HCT116 (cell line): ENCODE measurements at regions not wholly inside any gene's neighbourhood (a gene's known extent, or its start where the extent isn't known, plus 50 kb on each side); places are given as distances from the start of the nearest gene placed in this dataset.

Experiments used
- ATAC-seq: fragments of 200-7000 bp; cut with Tn5 transposase; 2 replicates; pipeline ENCODE4 v1.9.1; 2020; ENCODE audit warnings: mild to moderate bottlenecking, moderate library complexity
- BruUV-seq: library from RNA; stranded (reverse); fragments of 400-500 nt; replicated peaks from 2 replicates; lab custom pipeline; 2021; lab: Mats Ljungman, UMichigan
- CTCF ChIA-PET: fragments of 300-600 bp; sonication (Branson Sonifier 250); formaldehyde crosslinking; loops from one replicate; lab custom pipeline; 2021; ENCODE audit warnings: antibody characterized with exemption; lab: Charles Lee
- POLR2A ChIA-PET: fragments of 300-600, 350-600 bp; sonication (Branson Sonifier 250); formaldehyde crosslinking; loops from one replicate; lab custom pipeline; 2021; ENCODE audit warnings: antibody characterized with exemption; lab: Charles Lee
- RAD21 ChIA-PET, 2 experiments: fragments of 300-600 bp; sonication (Branson Sonifier 250); formaldehyde crosslinking; loops; one replicate each; lab custom pipeline; 2023; ENCODE audit warnings: low total read pairs in 2 of 2; ENCODE audit not compliant: uncharacterized antibody in 2 of 2, unreplicated experiment in 2 of 2, low non-redundant PET in 1 of 2; lab: Charles Lee
- DNase-seq: peaks from one replicate; pipeline ENCODE4 v3.0.0-alpha.2; 2010; ENCODE audit warnings: low read depth, low spot score
- H2AFZ ChIP-seq: fragments of 200-600 bp; shearing (Covaris generic), sonication (generic); 2 replicates; pipeline ENCODE4 v1.6.1; 2017; ENCODE audit warnings: low read depth, mixed run types, mixed read lengths, antibody characterized with exemption, low read length; ENCODE audit not compliant: poor library complexity, severe bottlenecking
- H3K27ac ChIP-seq: 2 replicates; pipeline ENCODE4 v1.5.1; 2012; ENCODE audit warnings: low read depth, low read length
- H3K27me3 ChIP-seq: fragments of 200-600 bp; sonication (generic); 2 replicates; pipeline ENCODE4 v1.6.1; 2016; ENCODE audit warnings: mixed run types, low read length, mixed read lengths; ENCODE audit not compliant: insufficient read depth
- H3K36me3 ChIP-seq, 2 experiments: fragments of 200-500 bp in 1 of 2; fragments of 200-600 bp in 1 of 2; sonication (Bioruptor generic) in 1 of 2; sonication (generic) in 1 of 2; 2 replicates each; pipeline versions ENCODE4 v1.5.1 to v1.6.1; 2014 to 2016; ENCODE audit warnings: low read length in 2 of 2, inconsistent platforms in 1 of 2, mixed read lengths in 1 of 2, mixed run types in 1 of 2; ENCODE audit not compliant: insufficient read depth in 2 of 2, control insufficient read depth in 1 of 2
- H3K4me1 ChIP-seq, 2 experiments: fragments of 200-600 bp in 1 of 2; sonication (generic) in 1 of 2; 2 replicates each; pipeline versions ENCODE4 v1.5.1 to v1.6.1; 2012 to 2017; ENCODE audit warnings: low read length in 2 of 2, inconsistent platforms in 1 of 2, mild to moderate bottlenecking in 1 of 2, mixed read lengths in 1 of 2, mixed run types in 1 of 2, moderate library complexity in 1 of 2; ENCODE audit not compliant: insufficient read depth in 2 of 2, control insufficient read depth in 1 of 2
- H3K4me2 ChIP-seq: fragments of 200-600 bp; sonication (generic); 2 replicates; pipeline ENCODE4 v1.6.1; 2017; ENCODE audit warnings: mixed run types, low read length, mixed read lengths
- H3K4me3 ChIP-seq, 2 experiments: fragments of 200-600 bp in 1 of 2; sonication (generic) in 1 of 2; replicated peaks in 1 of 2; 2 replicates each; pipeline ENCODE4 v1.5.1; 2011 to 2016; ENCODE audit warnings: low read length in 2 of 2, control low read depth in 1 of 2, low read depth in 1 of 2, mild to moderate bottlenecking in 1 of 2, mixed read lengths in 1 of 2, mixed run types in 1 of 2
- H3K79me2 ChIP-seq: fragments of 200-600 bp; sonication (generic); 2 replicates; pipeline ENCODE4 v1.6.1; 2017; ENCODE audit warnings: mild to moderate bottlenecking, mixed run types, low read length, moderate library complexity, mixed read lengths; ENCODE audit not compliant: insufficient read depth
- H3K9ac ChIP-seq: fragments of 200-600 bp; sonication (generic); 2 replicates; pipeline ENCODE4 v1.6.1; 2016; ENCODE audit warnings: low read length, mixed read lengths
- H3K9me2 ChIP-seq: fragments of 200-600 bp; sonication (generic), shearing (Covaris generic); 2 replicates; pipeline ENCODE4 v1.6.1; 2017; ENCODE audit warnings: mixed run types, mild to moderate bottlenecking, moderate library complexity; ENCODE audit not compliant: insufficient read depth
- H3K9me3 ChIP-seq, 2 experiments: fragments of 200-500 bp in 1 of 2; fragments of 200-600 bp in 1 of 2; sonication (Bioruptor generic) in 1 of 2; sonication (generic) in 1 of 2; 2 replicates each; pipeline ENCODE4 v1.6.1; 2014 to 2017; ENCODE audit warnings: low read length in 2 of 2, mixed read lengths in 2 of 2, inconsistent platforms in 1 of 2, low read depth in 1 of 2, mild to moderate bottlenecking in 1 of 2, mixed run types in 1 of 2, moderate library complexity in 1 of 2; ENCODE audit not compliant: control insufficient read depth in 1 of 2, insufficient read depth in 1 of 2
- H4K20me1 ChIP-seq: fragments of 200-600 bp; sonication (generic), shearing (Covaris generic); 2 replicates; pipeline ENCODE4 v1.6.1; 2017; ENCODE audit warnings: mixed run types, mild to moderate bottlenecking, moderate library complexity; ENCODE audit not compliant: insufficient read depth
- ATF3 ChIP-seq: IDR thresholded peaks from 2 replicates; pipeline ENCODE4 v1.6.1; 2012
- CBX3 ChIP-seq: IDR thresholded peaks from 2 replicates; pipeline ENCODE4 v1.6.1; 2012; ENCODE audit warnings: low read depth
- CEBPB ChIP-seq: IDR thresholded peaks from 2 replicates; pipeline ENCODE4 v1.6.1; 2012; ENCODE audit warnings: low read depth
- CTCF ChIP-seq, 3 experiments: fragments of 200-600 bp in 1 of 3; sonication (generic) in 1 of 3; IDR thresholded peaks in 2 of 3; conservative IDR thresholded peaks in 1 of 3; 2 replicates each; pipeline ENCODE4 v1.5.1; 2012 to 2017; ENCODE audit warnings: low read depth in 2 of 3, low read length in 2 of 3, antibody characterized with exemption in 1 of 3, borderline replicate concordance in 1 of 3, control low read depth in 1 of 3, mild to moderate bottlenecking in 1 of 3, mixed read lengths in 1 of 3, mixed run types in 1 of 3, moderate library complexity in 1 of 3; ENCODE audit not compliant: insufficient read depth in 1 of 3
- EZH2phosphoT487 ChIP-seq: fragments of 200-600 bp; IDR thresholded peaks from 2 replicates; pipeline ENCODE4 v1.6.1; 2018; ENCODE audit warnings: antibody characterized with exemption, borderline replicate concordance
- FOSL1 ChIP-seq: IDR thresholded peaks from 2 replicates; pipeline ENCODE4 v1.6.1; 2012; ENCODE audit warnings: low read depth
- POLR2A ChIP-seq: IDR thresholded peaks from 2 replicates; pipeline ENCODE4 v1.7.0; 2011; ENCODE audit warnings: borderline replicate concordance; ENCODE audit not compliant: insufficient read depth, insufficient read length; ENCODE audit errors: extremely low read depth
- POLR2AphosphoS5 ChIP-seq: IDR thresholded peaks from 2 replicates; pipeline ENCODE4 v1.6.1; 2011; ENCODE audit warnings: mild to moderate bottlenecking, low read depth, low read length, moderate library complexity
- RAD21 ChIP-seq: IDR thresholded peaks from 2 replicates; pipeline ENCODE4 v1.6.1; 2012; ENCODE audit warnings: low read depth, mild to moderate bottlenecking
- YY1 ChIP-seq: IDR thresholded peaks from 2 replicates; pipeline ENCODE4 v1.6.1; 2011; ENCODE audit warnings: low read length, low read depth, moderate library complexity, mild to moderate bottlenecking; ENCODE audit not compliant: insufficient replicate concordance; ENCODE audit errors: extremely low read depth
- ZFX ChIP-seq: fragments of 450-650 bp; IDR thresholded peaks from 2 replicates; pipeline ENCODE4 v1.6.1; 2017
- intact Hi-C: fragments of 100-400 bp; cut with micrococcal nuclease; formaldehyde crosslinking; loops from 2 replicates; pipeline ENCODE4 v1.10.0; 2022

DNA sequence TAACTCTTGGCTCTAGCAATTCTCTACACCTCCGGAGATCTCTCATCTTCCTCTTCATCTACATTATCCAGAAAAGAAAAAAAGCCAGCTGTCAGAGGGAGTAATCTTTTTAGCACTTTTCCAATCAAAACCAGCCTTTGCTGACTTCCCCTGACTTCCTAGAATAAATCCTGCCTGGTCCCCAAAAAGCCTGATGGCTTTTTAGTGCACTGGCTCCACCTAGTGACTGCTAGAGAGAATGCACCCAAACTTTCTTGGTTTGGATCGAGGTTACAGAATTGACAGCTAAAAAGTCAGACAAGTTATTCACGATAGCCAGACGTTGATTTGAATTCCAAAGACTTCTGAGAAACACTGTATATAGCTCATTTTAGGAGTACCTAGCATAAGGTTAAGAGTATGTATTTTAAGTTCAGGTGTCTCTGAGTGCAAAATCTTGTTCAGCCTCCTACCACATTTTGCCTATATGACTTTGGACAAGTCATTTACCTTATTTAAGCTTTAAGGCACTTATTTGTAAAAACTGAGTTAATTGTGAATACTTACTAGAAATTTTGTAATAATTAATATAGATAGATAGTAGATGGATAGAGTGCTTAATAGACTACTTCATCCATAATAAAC is 185.7 kb upstream of the GRIN2B start:
- CTCF ChIA-PET: interaction anchor here (0.6 to 2.6 kb wide), 29 partner anchors 9 to 1181 kb away, joined by 3 to 35 read pairs (median 4); partner anchors contain the start of gene EMP1
- RAD21 ChIA-PET: interaction anchor here (0.6 to 1.4 kb wide), 7 partner anchors 185 to 1374 kb away, joined by 3 to 10 read pairs (median 4); no protein-coding TSS in a partner anchor
- Histone ChIP-seq H3K79me2 (no peaks in the 10 kb centered on the region), H3K9me2 (no peaks in the 10 kb centered on the region), H3K4me3 (no peak overlapping the region), H3K9me3 (no peaks in the 10 kb centered on the region), H3K9ac (no peak overlapping the region), H3K36me3 (no peaks in the 10 kb centered on the region), H2AFZ (peak overlapping the region; percentile 81), H3K27me3 (no peaks in the 10 kb centered on the region), H3K27ac (no peak overlapping the region), H3K4me2 (peak overlapping the region; percentile 45), H4K20me1 (no peaks in the 10 kb centered on the region), H3K4me1 (no peaks in the 10 kb centered on the region)
- POLR2A ChIA-PET: interaction anchor here (1.1 kb wide), 1 partner anchor 911 kb away, joined by 3 read pairs; no protein-coding TSS in a partner anchor
- ATAC-seq (peak; percentile 80), DNase-seq (peak; percentile 61)
- BruUV-seq: no TSS peak
- intact Hi-C loops: loop anchor here (1.0 to 10.0 kb wide), 7 partner anchors 202 to 912 kb away; no protein-coding TSS in a partner anchor
- TF ChIP-seq CTCF (IDR thresholded peaks at IDR 0.05 in 2 of 3, conservative IDR thresholded peaks at IDR 0.05 in 1 of 3; ENCODE audit: borderline replicate concordance in 1 of 3, insufficient read depth in 1 of 3, low read depth in 2 of 3, low read length in 2 of 3): peak; percentile 90 to 98 (median 91)
- TF ChIP-seq RAD21: peak; percentile 97
- TF ChIP-seq CEBPB: no peak
- no peak for TF ChIP-seq ATF3

DNA sequence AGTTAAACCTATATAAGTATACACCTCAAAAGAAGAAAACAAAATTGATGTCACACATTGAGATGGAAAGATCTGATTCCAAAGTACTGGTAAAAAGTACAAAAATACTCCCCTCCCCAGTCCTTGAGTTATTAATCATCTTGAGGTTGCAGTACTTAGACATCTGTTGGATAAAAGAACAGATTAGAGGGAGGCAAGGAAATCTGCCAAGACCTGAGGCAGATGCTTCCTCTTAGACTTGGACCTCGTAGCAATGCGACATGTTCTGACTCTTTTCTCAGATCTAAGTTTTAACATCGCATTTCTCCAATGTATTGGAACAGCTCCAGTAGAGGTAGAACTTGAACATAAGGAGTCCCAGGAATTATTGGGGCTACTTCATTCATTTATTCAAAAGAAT is 187.9 kb upstream of the GRIN2B start:
- DNase-seq: no peak
- no peak for ATAC-seq
- RAD21 ChIA-PET: no interaction called here
- Histone ChIP-seq H3K9ac (no peak overlapping the region), H2AFZ (no peak overlapping the region), H3K4me3 (no peak overlapping the region), H3K27me3 (no peaks in the 10 kb centered on the region), H3K4me1 (no peaks in the 10 kb centered on the region), H3K27ac (no peak overlapping the region), H3K36me3 (no peaks in the 10 kb centered on the region), H3K9me3 (no peaks in the 10 kb centered on the region), H4K20me1 (no peaks in the 10 kb centered on the region), H3K4me2 (no peak overlapping the region), H3K9me2 (no peaks in the 10 kb centered on the region), H3K79me2 (no peaks in the 10 kb centered on the region)
- POLR2A ChIA-PET: no interaction called here
- BruUV-seq: no TSS peak
- intact Hi-C loops: loop anchor here (5.0 to 10.0 kb wide), 2 partner anchors 204 to 807 kb away; no protein-coding TSS in a partner anchor
- CTCF ChIA-PET: interaction anchor here (2.6 kb wide), 1 partner anchor 635 kb away, joined by 8 read pairs; no protein-coding TSS in a partner anchor
- no peak for TF ChIP-seq CBX3
- no peak for TF ChIP-seq ZFX
- TF ChIP-seq CTCF (IDR thresholded peaks at IDR 0.05 in 2 of 3, conservative IDR thresholded peaks at IDR 0.05 in 1 of 3; ENCODE audit: borderline replicate concordance in 1 of 3, insufficient read depth in 1 of 3, low read depth in 2 of 3, low read length in 2 of 3): no peak
- TF ChIP-seq POLR2AphosphoS5: no peak
- no peak for TF ChIP-seq FOSL1
- TF ChIP-seq EZH2phosphoT487: no peak
- TF ChIP-seq POLR2A: no peak
- no peak for TF ChIP-seq YY1
